GM12878 (cell line): ENCODE measurements at regions not wholly inside any gene's neighbourhood (a gene's known extent, or its start where the extent isn't known, plus 50 kb on each side); places are given as distances from the start of the nearest gene placed in this dataset.

Source experiments
- ATAC-seq: fragments of 200-7000 bp; cut with Tn5 transposase; 3 replicates; pipeline ENCODE4 v1.9.1; 2020; ENCODE audit warnings: mild to moderate bottlenecking, moderate library complexity
- BruUV-seq: library from RNA; stranded (reverse); fragments of 400-500 nt; replicated peaks from 2 replicates; lab custom pipeline; 2021; lab: Mats Ljungman, UMichigan
- CTCF ChIA-PET: fragments of 300-600 bp; sonication (Branson Sonifier 250); formaldehyde crosslinking; extraction: SDS; loops from one replicate; lab custom pipeline; 2021; ENCODE audit warnings: inconsistent platforms; lab: Yijun Ruan, JAX
- POLR2A ChIA-PET: fragments of 350-600 bp; formaldehyde crosslinking; extraction: SDS; loops from one replicate; lab custom pipeline; 2021; ENCODE audit warnings: inconsistent platforms; lab: Charles Lee
- RAD21 ChIA-PET: fragments of 300-600 bp; sonication (Branson Sonifier 250); formaldehyde crosslinking; loops from one replicate; lab custom pipeline; 2023; ENCODE audit warnings: antibody characterized with exemption; ENCODE audit not compliant: unreplicated experiment; lab: Charles Lee
- SMC1A ChIA-PET: fragments of 300-600 bp; sonication (Branson Sonifier 250); formaldehyde crosslinking; loops from one replicate; lab custom pipeline; 2023; ENCODE audit not compliant: unreplicated experiment, uncharacterized antibody; lab: Charles Lee
- DNase-seq: peaks from one replicate; pipeline ENCODE4 v3.0.0-alpha.2; 2011; ENCODE audit warnings: low read depth, low spot score
- FAIRE-seq: peaks from 3 replicates; lab custom pipeline; 2011; peaks lifted over from hg19 to GRCh38; lab: Jason Lieb, UNC
- H2AFZ ChIP-seq: 2 replicates; pipeline ENCODE4 v1.6.0; 2011; ENCODE audit warnings: low read depth, low read length, control low read depth; ENCODE audit not compliant: control insufficient read depth
- H3K27ac ChIP-seq: 2 replicates; pipeline ENCODE4 v1.5.1; 2011; ENCODE audit warnings: control low read depth; ENCODE audit not compliant: control insufficient read depth, insufficient read depth
- H3K27me3 ChIP-seq, 2 experiments: replicated peaks in 1 of 2; 2 replicates each; pipeline versions ENCODE4 v1.6.0 to v1.6.1; 2011; ENCODE audit warnings: low read length in 1 of 2; ENCODE audit not compliant: control insufficient read depth in 2 of 2, insufficient read depth in 2 of 2
- H3K36me3 ChIP-seq, 2 experiments: 2 replicates each; pipeline ENCODE4 v1.5.1; 2011; ENCODE audit warnings: low read length in 1 of 2; ENCODE audit not compliant: control insufficient read depth in 2 of 2, insufficient read depth in 2 of 2
- H3K4me1 ChIP-seq: 2 replicates; pipeline ENCODE4 v1.6.1; 2011; ENCODE audit warnings: mild to moderate bottlenecking, low read length, moderate library complexity, mixed read lengths; ENCODE audit not compliant: control insufficient read depth, insufficient read depth
- H3K4me2 ChIP-seq: 2 replicates; pipeline ENCODE4 v1.6.0; 2011; ENCODE audit warnings: control low read depth; ENCODE audit not compliant: control insufficient read depth, insufficient read depth
- H3K4me3 ChIP-seq: fragments of 200-600 bp; sonication (generic); 2 replicates; pipeline ENCODE4 v1.5.1; 2016
- H3K79me2 ChIP-seq: 2 replicates; pipeline ENCODE4 v1.6.0; 2011; ENCODE audit warnings: low read length; ENCODE audit not compliant: control insufficient read depth, insufficient read depth
- H3K9ac ChIP-seq: 2 replicates; pipeline ENCODE4 v1.8.0; 2011; ENCODE audit warnings: low read length, control low read depth, mixed read lengths; ENCODE audit not compliant: control insufficient read depth, insufficient read depth
- H3K9me3 ChIP-seq: replicated peaks from 3 replicates; pipeline ENCODE4 v1.5.1; 2011; ENCODE audit warnings: mild to moderate bottlenecking, low read length; ENCODE audit not compliant: control insufficient read depth, insufficient read depth
- H4K20me1 ChIP-seq: 2 replicates; pipeline ENCODE4 v1.6.0; 2011; ENCODE audit not compliant: control insufficient read depth, insufficient read depth
- CHD4 ChIP-seq: fragments of 200-600 bp; sonication (generic); IDR thresholded peaks from 2 replicates; pipeline ENCODE4 v1.6.1; 2016; ENCODE audit warnings: mild to moderate bottlenecking
- DPF2 ChIP-seq: fragments of 450-650 bp; IDR thresholded peaks from 2 replicates; pipeline ENCODE4 v1.6.1; 2017; ENCODE audit warnings: mild to moderate bottlenecking
- ETV6 ChIP-seq, 2 experiments: fragments of 450-650 bp in 1 of 2; IDR thresholded peaks in 1 of 2; conservative IDR thresholded peaks in 1 of 2; 2 replicates each; pipeline ENCODE4 v1.6.1; 2014; ENCODE audit warnings: antibody characterized with exemption in 1 of 2, borderline replicate concordance in 1 of 2, low read depth in 1 of 2, mild to moderate bottlenecking in 1 of 2, moderate library complexity in 1 of 2
- FOS ChIP-seq: IDR thresholded peaks from 3 replicates; pipeline ENCODE4 v1.6.1; 2011; ENCODE audit warnings: borderline replicate concordance; ENCODE audit not compliant: insufficient read length; ENCODE audit errors: extremely low read depth
- GABPA ChIP-seq: IDR thresholded peaks from 2 replicates; pipeline ENCODE4 v1.6.1; 2014; ENCODE audit warnings: antibody characterized with exemption, low read depth, mild to moderate bottlenecking, inconsistent platforms
- IKZF1 ChIP-seq: fragments of 450-650 bp; conservative IDR thresholded peaks from 2 replicates; pipeline ENCODE4 v1.6.1; 2017; ENCODE audit warnings: antibody characterized with exemption, mild to moderate bottlenecking
- REST ChIP-seq: IDR thresholded peaks from 2 replicates; pipeline ENCODE4 v1.6.1; 2012; ENCODE audit warnings: mild to moderate bottlenecking, low read depth, low read length
- SMAD1 ChIP-seq: fragments of 450-650 bp; IDR thresholded peaks from 2 replicates; pipeline ENCODE4 v1.6.1; 2018; ENCODE audit warnings: mild to moderate bottlenecking, low read depth; ENCODE audit not compliant: partially characterized antibody
- SMARCA5 ChIP-seq: fragments of 450-650 bp; IDR thresholded peaks from 2 replicates; pipeline ENCODE4 v1.6.1; 2017; ENCODE audit warnings: mild to moderate bottlenecking
- TARDBP ChIP-seq: IDR thresholded peaks from 2 replicates; pipeline ENCODE4 v1.6.1; 2016; ENCODE audit warnings: borderline replicate concordance
- USF2 ChIP-seq: IDR thresholded peaks from 2 replicates; pipeline ENCODE4 v1.6.1; 2011; ENCODE audit warnings: low read depth, low read length, improper control_type of control experiment, borderline replicate concordance
- YY1 ChIP-seq: IDR thresholded peaks from 2 replicates; pipeline ENCODE4 v1.6.1; 2011; ENCODE audit warnings: low read depth, mild to moderate bottlenecking, low read length
- ZNF24 ChIP-seq: fragments of 450-650 bp; IDR thresholded peaks from 2 replicates; pipeline ENCODE4 v1.6.1; 2017; ENCODE audit warnings: antibody characterized with exemption, mild to moderate bottlenecking
- ZNF622 ChIP-seq: fragments of 450-650 bp; IDR thresholded peaks from 2 replicates; pipeline ENCODE4 v1.6.1; 2017; ENCODE audit warnings: mild to moderate bottlenecking, inconsistent platforms
- WGBS: methylation state at CpG from one replicate; pipeline ENCODE4 v1.1.6; 2016; ENCODE audit warnings: low lambda C conversion rate; ENCODE audit not compliant: insufficient replicate concordance, insufficient coverage; ENCODE audit errors: missing lambda C conversion rate; 5-methylcytosine and 5-hydroxymethylcytosine counted together
- in situ Hi-C: fragments of 300-500 bp; cut with MboI; formaldehyde crosslinking; loops from 9 replicates; pipeline ENCODE4 v1.14.3; 2018; ENCODE audit warnings: mixed read lengths
- intact Hi-C: fragments of 100-400 bp; cut with micrococcal nuclease; formaldehyde crosslinking; loops from one replicate; pipeline ENCODE4 v1.14.2; 2022; ENCODE audit not compliant: unreplicated experiment

- no peaks in the 10 kb centered on the region for H3K9me3 ChIP-seq
- no TSS peak for BruUV-seq
- H4K20me1 ChIP-seq = no peaks in the 10 kb centered on the region
- H3K4me3 ChIP-seq = no peak overlapping the region
- no peak for ATAC-seq
- no peak overlapping the region for H3K9ac ChIP-seq
- intact Hi-C loops = no loop called here
- CTCF ChIA-PET = no interaction called here
- no peaks in the 10 kb centered on the region for H3K4me1 ChIP-seq
- no peak for FAIRE-seq
- SMC1A ChIA-PET = no interaction called here
- no peak overlapping the region for H3K4me2 ChIP-seq
- no peaks in the 10 kb centered on the region for H3K36me3 ChIP-seq
- H3K79me2 ChIP-seq = no peaks in the 10 kb centered on the region
- POLR2A ChIA-PET = no interaction called here
- RAD21 ChIA-PET = no interaction called here
- TF ChIP-seq YY1 (no peak), ETV6 (conservative IDR thresholded peaks at IDR 0.05 in 1 of 2, IDR thresholded peaks at IDR 0.05 in 1 of 2; ENCODE audit: borderline replicate concordance in 1 of 2, low read depth in 1 of 2) (no peak), CHD4 (no peak), GABPA (no peak), SMARCA5 (no peak), USF2 (no peak), ZNF24 (no peak), DPF2 (no peak), IKZF1 (no peak), SMAD1 (no peak), REST (no peak), TARDBP (no peak), ZNF622 (no peak), FOS (no peak)
- in situ Hi-C loops = no loop called here
- no peak overlapping the region for H3K27ac ChIP-seq
- no peaks in the 10 kb centered on the region for H3K27me3 ChIP-seq
- 30% methylated on average over 3 of the region's 3 CpGs for WGBS
- no peak overlapping the region for H2AFZ ChIP-seq
- DNase-seq = no peak
Observed at GRCh38 chr2:235382601-235383000, 111.2 kb upstream of the AGAP1 start.
